Ectodermal cell (in vitro differentiated cells): ENCODE measurements at regions not wholly inside any gene's neighbourhood (a gene's known extent, or its start where the extent isn't known, plus 50 kb on each side); places are given as distances from the start of the nearest gene placed in this dataset.

ENCODE experiments used
- H3K27ac ChIP-seq: 2 replicates; pipeline ENCODE4 v1.7.0; 2013; ENCODE audit warnings: mild to moderate bottlenecking, low read depth, low read length; ENCODE audit not compliant: insufficient read depth, poor library complexity, severe bottlenecking
- H3K27me3 ChIP-seq: 2 replicates; pipeline ENCODE4 v1.7.0; 2013; ENCODE audit warnings: mild to moderate bottlenecking, low read length; ENCODE audit not compliant: insufficient read depth, control insufficient read depth, poor library complexity, severe bottlenecking
- H3K36me3 ChIP-seq: one replicate; pipeline ENCODE4 v1.7.0; 2013; ENCODE audit warnings: low read length; ENCODE audit not compliant: control insufficient read depth, insufficient read depth
- H3K4me1 ChIP-seq: one replicate; pipeline ENCODE4 v1.7.0; 2013; ENCODE audit warnings: low read length; ENCODE audit not compliant: control insufficient read depth, insufficient read depth
- H3K4me3 ChIP-seq: 2 replicates; pipeline ENCODE4 v1.7.0; 2013; ENCODE audit warnings: low read depth, low read length, control low read depth; ENCODE audit not compliant: insufficient read depth
- H3K9me3 ChIP-seq: 2 replicates; pipeline ENCODE4 v1.7.0; 2013; ENCODE audit warnings: mild to moderate bottlenecking, low read length, moderate library complexity; ENCODE audit not compliant: control insufficient read depth
- WGBS, 2 experiments: methylation state at CpG; one replicate each; pipeline ENCODE4 v1.1.7; 2013; ENCODE audit warnings: missing lambda C conversion rate in 2 of 2; 5-methylcytosine and 5-hydroxymethylcytosine counted together

- WGBS, 2 experiments = 64 to 67% methylated on average over 14 to 15 of the region's 15 CpGs
- H3K36me3 ChIP-seq = no peaks in the 10 kb centered on the region
These were observed 53.9 kb downstream of the OTOR start for GRCh38 chr20:16801919-16802651.

GRCh38 chr20:16802652-16802935, 54.4 kb downstream of the OTOR start:
- no peaks in the 10 kb centered on the region for H3K27me3 ChIP-seq
- WGBS, 2 experiments = 78 to 100% methylated on average over 3 to 4 of the region's 4 CpGs
- H3K4me3 ChIP-seq = no peak overlapping the region
- no peaks in the 10 kb centered on the region for H3K9me3 ChIP-seq
- no peaks in the 10 kb centered on the region for H3K4me1 ChIP-seq
- no peaks in the 10 kb centered on the region for H3K36me3 ChIP-seq
- no peak overlapping the region for H3K27ac ChIP-seq

More at GRCh38 chr20:16801919-16802651, 53.9 kb downstream of the OTOR start:
- no peaks in the 10 kb centered on the region for H3K27me3 ChIP-seq
- H3K4me3 ChIP-seq = no peak overlapping the region
- no peaks in the 10 kb centered on the region for H3K4me1 ChIP-seq
- no peak overlapping the region for H3K27ac ChIP-seq
- H3K9me3 ChIP-seq = no peaks in the 10 kb centered on the region

GRCh38 chr20:16803965-16804792, 56.0 kb downstream of the OTOR start:
- Histone ChIP-seq H3K9me3 (no peaks in the 10 kb centered on the region), H3K27me3 (no peaks in the 10 kb centered on the region), H3K4me3 (no peak overlapping the region), H3K4me1 (no peaks in the 10 kb centered on the region), H3K27ac (no peak overlapping the region), H3K36me3 (no peaks in the 10 kb centered on the region)
- 20 to 30% methylated on average over 13 to 14 of the region's 14 CpGs for WGBS, 2 experiments

- H3K36me3 ChIP-seq = no peaks in the 10 kb centered on the region
- H3K4me1 ChIP-seq = no peaks in the 10 kb centered on the region
- no peaks in the 10 kb centered on the region for H3K9me3 ChIP-seq
- 79 to 81% methylated on average over 6 of the region's 6 CpGs for WGBS, 2 experiments
- H3K4me3 ChIP-seq = no peak overlapping the region
- H3K27ac ChIP-seq = no peak overlapping the region
- H3K27me3 ChIP-seq = no peaks in the 10 kb centered on the region
These were observed 56.6 kb downstream of the OTOR start for GRCh38 chr20:16804793-16805187.

- 89 to 92% methylated on average over 6 of the region's 6 CpGs for WGBS, 2 experiments
- Histone ChIP-seq H3K27me3 (no peaks in the 10 kb centered on the region), H3K4me3 (no peak overlapping the region), H3K9me3 (no peaks in the 10 kb centered on the region), H3K4me1 (no peaks in the 10 kb centered on the region), H3K36me3 (no peaks in the 10 kb centered on the region), H3K27ac (no peak overlapping the region)
These were observed 57.9 kb downstream of the OTOR start for GRCh38 chr20:16806061-16806460.

GRCh38 chr20:16806886-16807285, 58.7 kb downstream of the OTOR start:
- Histone ChIP-seq H3K9me3 (no peaks in the 10 kb centered on the region), H3K27ac (no peak overlapping the region), H3K36me3 (no peaks in the 10 kb centered on the region), H3K27me3 (no peaks in the 10 kb centered on the region), H3K4me3 (no peak overlapping the region), H3K4me1 (no peaks in the 10 kb centered on the region)
- 81 to 84% methylated on average over 6 of the region's 7 CpGs for WGBS, 2 experiments

- no peak overlapping the region for H3K27ac ChIP-seq
- no peaks in the 10 kb centered on the region for H3K36me3 ChIP-seq
- H3K27me3 ChIP-seq = no peaks in the 10 kb centered on the region
- H3K4me3 ChIP-seq = no peak overlapping the region
- no peaks in the 10 kb centered on the region for H3K9me3 ChIP-seq
- WGBS, 2 experiments = 78 to 82% methylated on average over 4 of the region's 4 CpGs
- H3K4me1 ChIP-seq = no peaks in the 10 kb centered on the region
These were observed 60.6 kb downstream of the OTOR start for GRCh38 chr20:16808796-16809195.

- H3K4me3 ChIP-seq = no peak overlapping the region
- no peaks in the 10 kb centered on the region for H3K27me3 ChIP-seq
These were observed 62.1 kb downstream of the OTOR start for GRCh38 chr20:16810216-16810615.

GRCh38 chr20:16816192-16816591, 68.0 kb downstream of the OTOR start:
- no peaks in the 10 kb centered on the region for H3K9me3 ChIP-seq
- H3K4me3 ChIP-seq = no peak overlapping the region
- no peaks in the 10 kb centered on the region for H3K36me3 ChIP-seq
- no peak overlapping the region for H3K27ac ChIP-seq
- no peaks in the 10 kb centered on the region for H3K27me3 ChIP-seq
- H3K4me1 ChIP-seq = no peaks in the 10 kb centered on the region
- WGBS, 2 experiments = 59 to 76% methylated on average over 3 of the region's 3 CpGs

More at GRCh38 chr20:16810216-16810615, 62.1 kb downstream of the OTOR start:
- Histone ChIP-seq H3K4me1 (no peaks in the 10 kb centered on the region), H3K36me3 (no peaks in the 10 kb centered on the region), H3K9me3 (no peaks in the 10 kb centered on the region), H3K27ac (no peak overlapping the region)
- 85 to 88% methylated on average over 2 to 3 of the region's 3 CpGs for WGBS, 2 experiments

- Histone ChIP-seq H3K9me3 (no peaks in the 10 kb centered on the region), H3K4me3 (no peak overlapping the region), H3K27me3 (no peaks in the 10 kb centered on the region), H3K27ac (no peak overlapping the region), H3K4me1 (no peaks in the 10 kb centered on the region), H3K36me3 (no peaks in the 10 kb centered on the region)
- WGBS, 2 experiments = 95 to 100% methylated on average over 1 to 2 of the region's 2 CpGs
These were observed 71.3 kb downstream of the OTOR start for GRCh38 chr20:16819483-16819882.
